ENCODE measurements at regions not wholly inside any gene's neighbourhood (a gene's known extent, or its start where the extent isn't known, plus 50 kb on each side); places are given as distances from the start of the nearest gene placed in this dataset.

DNA sequence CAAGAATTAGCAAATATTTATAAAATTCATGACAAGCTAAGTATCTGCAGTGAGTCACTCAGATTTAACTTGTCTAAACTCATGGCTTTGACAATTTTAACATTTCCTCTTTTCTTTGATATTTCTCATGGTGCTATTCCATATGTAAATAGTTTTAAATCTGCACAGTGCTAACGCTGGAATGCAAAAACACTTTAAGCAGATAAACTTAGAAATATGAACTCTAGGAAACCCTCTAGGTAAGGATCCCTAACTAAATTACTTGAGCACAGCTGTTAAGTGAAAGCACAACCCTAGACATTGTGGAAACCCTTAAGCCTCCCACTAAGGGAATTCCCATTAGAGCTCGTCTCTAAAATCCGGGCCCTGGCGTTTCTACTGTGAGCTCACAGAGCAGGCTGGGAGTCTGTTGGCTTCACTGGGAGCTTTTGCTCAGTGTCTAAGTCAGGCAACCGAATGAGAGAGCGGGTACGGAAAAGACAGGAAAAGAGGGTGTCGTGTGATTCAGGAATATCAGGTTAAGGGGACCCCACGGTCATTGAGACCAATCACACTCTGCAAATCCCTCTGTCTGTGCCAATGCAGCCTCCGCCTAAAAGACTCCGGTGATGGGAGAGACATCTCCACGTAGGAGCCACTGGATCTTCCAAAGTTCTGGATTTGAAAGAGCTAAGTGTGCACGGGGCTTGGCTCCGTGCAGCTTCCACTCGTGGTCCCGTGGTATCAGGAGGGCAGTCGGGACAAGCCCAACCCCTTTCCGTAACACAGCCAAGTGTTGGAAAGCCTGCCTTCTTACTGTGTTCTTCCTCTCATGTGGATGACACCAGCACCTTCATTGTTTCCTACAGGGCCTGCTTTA lies 112.3 kb upstream of the RPS6KA2 start:
- no peak overlapping the region for H3K27ac ChIP-seq (ENCODE audit: insufficient read length, low read depth, low read length)
- DNase-seq: no peak
- H3K9ac ChIP-seq (ENCODE audit: extremely low read depth, insufficient read length, low read length): no peak overlapping the region
- no peak overlapping the region for H3K56ac ChIP-seq (ENCODE audit: insufficient read length, low read depth, low read length)
- no peaks in the 10 kb centered on the region for H3K27me3 ChIP-seq (ENCODE audit: insufficient read depth, low read length)
- H4K5ac ChIP-seq (ENCODE audit: insufficient read length, low read depth, low read length): no peak overlapping the region
- H4K91ac ChIP-seq (ENCODE audit: insufficient read length, low read depth, low read length): no peak overlapping the region
- no peak overlapping the region for H4K8ac ChIP-seq (replicated peaks; ENCODE audit: insufficient read length, low read depth, low read length)
- peaks cover 13 to 15% of the 10 kb centered on the region in 2 experiments for H3K4me1 Mint-ChIP-seq
- no peaks in the 10 kb centered on the region for H3K9me3 ChIP-seq (ENCODE audit: control insufficient read depth, low read depth, low read length)
- no peak overlapping the region for H2BK15ac ChIP-seq (ENCODE audit: low read depth, low read length)
- no peaks in the 10 kb centered on the region for H3K4me1 ChIP-seq (ENCODE audit: insufficient read depth, low read length)
- H3K27me3 Mint-ChIP-seq (ENCODE audit: low read depth): peaks cover 3% of the 10 kb centered on the region; the same call in 1 of the 2 replicates
- no peak overlapping the region for H2AK5ac ChIP-seq (ENCODE audit: insufficient read length, low read length)
- H2BK12ac ChIP-seq (ENCODE audit: insufficient read length, low read depth, low read length): no peak overlapping the region
- no CpG with 5 or more reads among the region's 18 CpGs for WGBS (ENCODE audit: extremely low coverage, insufficient read length, low lambda C conversion rate)
- H3T11ph ChIP-seq (ENCODE audit: low read length): no peak overlapping the region
- no peaks in the 10 kb centered on the region for H3K79me1 ChIP-seq (ENCODE audit: insufficient read depth, low read depth, low read length, poor library complexity, severe bottlenecking)
- peaks cover 6 to 9% of the 10 kb centered on the region in 2 experiments; a peak in 3 of 5 replicates for H3K9me3 Mint-ChIP-seq
- H3K27ac Mint-ChIP-seq: no peak overlapping the region
- no peaks in the 10 kb centered on the region for H4K20me1 ChIP-seq (ENCODE audit: control insufficient read depth, insufficient read depth, insufficient read length)
- H3K36me3 Mint-ChIP-seq (ENCODE audit: insufficient read depth in 1 of 3, low read depth in 3 of 3): 0 out of 7 replicates have a peak, but pooled peaks cover 0 to 7% (median 4%) of the 10 kb centered on the region in 3 experiments
- H3K23ac ChIP-seq (ENCODE audit: insufficient read length, low read depth, low read length): no peak overlapping the region
- H2BK20ac ChIP-seq (ENCODE audit: low read depth, low read length, poor library complexity, severe bottlenecking): no peak overlapping the region
- no peak overlapping the region for H2BK5ac ChIP-seq (ENCODE audit: insufficient read length, low read length)
- no peak overlapping the region for H3K4me2 ChIP-seq (ENCODE audit: insufficient read depth, insufficient read length, low read length)
- no peak overlapping the region for H3K4ac ChIP-seq (ENCODE audit: low read depth, low read length)
- no peaks in the 10 kb centered on the region for H3K79me2 ChIP-seq (ENCODE audit: insufficient read depth, low read length)
- H3K14ac ChIP-seq (ENCODE audit: insufficient read depth, low read length): no peak overlapping the region
- no peak overlapping the region for H2BK120ac ChIP-seq (ENCODE audit: low read depth, low read length, poor library complexity, severe bottlenecking)
- no peak overlapping the region for H2AFZ ChIP-seq (ENCODE audit: low read length)
- TF ChIP-seq, protein P1, sequence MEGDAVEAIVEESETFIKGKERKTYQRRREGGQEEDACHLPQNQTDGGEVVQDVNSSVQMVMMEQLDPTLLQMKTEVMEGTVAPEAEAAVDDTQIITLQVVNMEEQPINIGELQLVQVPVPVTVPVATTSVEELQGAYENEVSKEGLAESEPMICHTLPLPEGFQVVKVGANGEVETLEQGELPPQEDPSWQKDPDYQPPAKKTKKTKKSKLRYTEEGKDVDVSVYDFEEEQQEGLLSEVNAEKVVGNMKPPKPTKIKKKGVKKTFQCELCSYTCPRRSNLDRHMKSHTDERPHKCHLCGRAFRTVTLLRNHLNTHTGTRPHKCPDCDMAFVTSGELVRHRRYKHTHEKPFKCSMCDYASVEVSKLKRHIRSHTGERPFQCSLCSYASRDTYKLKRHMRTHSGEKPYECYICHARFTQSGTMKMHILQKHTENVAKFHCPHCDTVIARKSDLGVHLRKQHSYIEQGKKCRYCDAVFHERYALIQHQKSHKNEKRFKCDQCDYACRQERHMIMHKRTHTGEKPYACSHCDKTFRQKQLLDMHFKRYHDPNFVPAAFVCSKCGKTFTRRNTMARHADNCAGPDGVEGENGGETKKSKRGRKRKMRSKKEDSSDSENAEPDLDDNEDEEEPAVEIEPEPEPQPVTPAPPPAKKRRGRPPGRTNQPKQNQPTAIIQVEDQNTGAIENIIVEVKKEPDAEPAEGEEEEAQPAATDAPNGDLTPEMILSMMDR (conservative IDR thresholded peaks at IDR 0.05): no peak
- no peak overlapping the region for H3K18ac ChIP-seq (ENCODE audit: insufficient read length, low read depth, low read length)
- H3K23me2 ChIP-seq (ENCODE audit: insufficient read length, low read depth, low read length, poor library complexity, severe bottlenecking): no peaks in the 10 kb centered on the region
- H3K4me3 Mint-ChIP-seq: no peak overlapping the region

All from H9 (cell line).